ENCODE measurements at regions not wholly inside any gene's neighbourhood (a gene's known extent, or its start where the extent isn't known, plus 50 kb on each side); places are given as distances from the start of the nearest gene placed in this dataset.

- no peak overlapping the region for H3K4me3 ChIP-seq
- peaks cover 2% of the 10 kb centered on the region for H3K27me3 ChIP-seq (replicated peaks; ENCODE audit: insufficient read depth)
- no peaks in the 10 kb centered on the region for H3K4me1 ChIP-seq (replicated peaks)
- intact Hi-C loops (cut with DNase I): no loop called here
- no peaks in the 10 kb centered on the region for H3K9me3 ChIP-seq
- WGBS: 88% methylated on average over 10 of the region's 10 CpGs
- no peak overlapping the region for H3K27ac ChIP-seq
- DNase-seq (ENCODE audit: low spot score): no peak
- H3K36me3 ChIP-seq: no peaks in the 10 kb centered on the region
- TF ChIP-seq CTCF (IDR thresholded peaks at IDR 0.05) (no peak), POLR2AphosphoS5 (IDR thresholded peaks at IDR 0.05) (no peak), POLR2A (IDR thresholded peaks at IDR 0.05) (no peak)
Observed at GRCh38 chr1:5564578-5565257, 427.5 kb downstream of the NPHP4 start.

GRCh38 chr1:5563861-5564577 is 428.2 kb downstream of the NPHP4 start:
- peaks cover 2% of the 10 kb centered on the region for H3K27me3 ChIP-seq (replicated peaks; ENCODE audit: insufficient read depth)
- H3K4me3 ChIP-seq: no peak overlapping the region
- no peaks in the 10 kb centered on the region for H3K36me3 ChIP-seq
- intact Hi-C loops (cut with DNase I): no loop called here
- WGBS: 88% methylated on average over 14 of the region's 14 CpGs
- H3K4me1 ChIP-seq (replicated peaks): no peaks in the 10 kb centered on the region
- no peak overlapping the region for H3K27ac ChIP-seq
- no peaks in the 10 kb centered on the region for H3K9me3 ChIP-seq
- DNase-seq (ENCODE audit: low spot score): no peak
- TF ChIP-seq POLR2AphosphoS5 (IDR thresholded peaks at IDR 0.05) (no peak), CTCF (IDR thresholded peaks at IDR 0.05) (no peak), POLR2A (IDR thresholded peaks at IDR 0.05) (no peak)

GRCh38 chr1:5562769-5563168 is 429.5 kb downstream of the NPHP4 start:
- H3K4me3 ChIP-seq: no peak overlapping the region
- no peaks in the 10 kb centered on the region for H3K9me3 ChIP-seq
- H3K36me3 ChIP-seq: no peaks in the 10 kb centered on the region
- TF ChIP-seq POLR2AphosphoS5 (IDR thresholded peaks at IDR 0.05): no peak
- no peak for TF ChIP-seq CTCF (IDR thresholded peaks at IDR 0.05)
- no peak for TF ChIP-seq POLR2A (IDR thresholded peaks at IDR 0.05)
- peaks cover 2% of the 10 kb centered on the region for H3K27me3 ChIP-seq (replicated peaks; ENCODE audit: insufficient read depth)
- no peak overlapping the region for H3K27ac ChIP-seq
- no peak for DNase-seq (ENCODE audit: low spot score)
- intact Hi-C loops (cut with DNase I): no loop called here
- 84% methylated on average over 4 of the region's 4 CpGs for WGBS
- H3K4me1 ChIP-seq (replicated peaks): no peaks in the 10 kb centered on the region

GRCh38 chr1:5562331-5562730 is 429.9 kb downstream of the NPHP4 start:
- 84% methylated on average over 3 of the region's 3 CpGs for WGBS
- peaks cover 2% of the 10 kb centered on the region for H3K27me3 ChIP-seq (replicated peaks; ENCODE audit: insufficient read depth)
- no peak for TF ChIP-seq POLR2AphosphoS5 (IDR thresholded peaks at IDR 0.05)
- TF ChIP-seq POLR2A (IDR thresholded peaks at IDR 0.05): no peak
- no peak for TF ChIP-seq CTCF (IDR thresholded peaks at IDR 0.05)
- no peak overlapping the region for H3K27ac ChIP-seq
- H3K36me3 ChIP-seq: no peaks in the 10 kb centered on the region
- no peak overlapping the region for H3K4me3 ChIP-seq
- DNase-seq (ENCODE audit: low spot score): no peak
- intact Hi-C loops (cut with DNase I): no loop called here
- H3K9me3 ChIP-seq: no peaks in the 10 kb centered on the region
- no peaks in the 10 kb centered on the region for H3K4me1 ChIP-seq (replicated peaks)

- Histone ChIP-seq H3K4me3 (no peak overlapping the region), H3K36me3 (no peaks in the 10 kb centered on the region), H3K27me3 (replicated peaks; ENCODE audit: insufficient read depth) (peaks cover 2% of the 10 kb centered on the region), H3K9me3 (no peaks in the 10 kb centered on the region), H3K4me1 (replicated peaks) (no peaks in the 10 kb centered on the region), H3K27ac (no peak overlapping the region)
- 83% methylated on average over 2 of the region's 2 CpGs for WGBS
- no peak for DNase-seq (ENCODE audit: low spot score)
- no peak for TF ChIP-seq POLR2A (IDR thresholded peaks at IDR 0.05)
- no peak for TF ChIP-seq POLR2AphosphoS5 (IDR thresholded peaks at IDR 0.05)
- TF ChIP-seq CTCF (IDR thresholded peaks at IDR 0.05): no peak
- intact Hi-C loops (cut with DNase I): no loop called here
Observed at GRCh38 chr1:5559078-5559477, 433.1 kb downstream of the NPHP4 start.

Data from prostate gland (tissue), 2 donors.